ENCODE measurements at regions not wholly inside any gene's neighbourhood (a gene's known extent, or its start where the extent isn't known, plus 50 kb on each side); places are given as distances from the start of the nearest gene placed in this dataset.

- peak; percentile 27 to 89 (median 54) for TF ChIP-seq CTCF (IDR thresholded peaks at IDR 0.05)
- TF ChIP-seq POLR2A (IDR thresholded peaks at IDR 0.05): no peak
Measured at GRCh38 chr13:31431722-31432137, 232.0 kb downstream of the B3GLCT start.

Data from adrenal gland (tissue), 5 donors.